HCEC 1CT (cell line): ENCODE measurements at regions not wholly inside any gene's neighbourhood (a gene's known extent, or its start where the extent isn't known, plus 50 kb on each side); places are given as distances from the start of the nearest gene placed in this dataset.
A peak's percentile ranks its signal among the peaks of the same experiment; 100 is the strongest.
"Not testable (repeated sequence)": the region's sequence is repeated elsewhere in the genome, so short reads cannot be mapped to it uniquely, and the experiment has no call there.

Experiments used
- DNase-seq: peaks from one replicate; pipeline ENCODE4 v3.0.0-alpha.2; 2017

DNA sequence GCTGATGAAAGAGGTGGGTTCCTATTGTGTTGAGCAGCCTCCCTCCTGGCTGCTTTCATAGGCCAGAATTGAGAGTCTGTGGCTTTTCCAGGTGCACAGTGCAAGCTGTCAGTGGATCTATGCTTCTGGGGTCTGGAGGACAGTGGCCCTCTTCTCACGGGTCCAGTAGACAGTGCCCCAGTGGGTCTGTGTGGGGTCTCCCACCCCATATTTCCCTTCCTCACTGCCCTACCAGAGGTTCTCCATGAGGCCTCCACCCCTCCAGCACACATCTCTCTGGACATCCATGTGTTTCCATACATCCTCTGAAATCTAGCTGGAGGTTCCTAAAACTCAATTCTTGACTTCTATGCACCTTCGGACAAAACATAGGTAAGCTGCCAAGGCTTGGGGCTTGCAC, 201.2 kb downstream of the FAM43A start:
- DNase-seq: no peak

DNA sequence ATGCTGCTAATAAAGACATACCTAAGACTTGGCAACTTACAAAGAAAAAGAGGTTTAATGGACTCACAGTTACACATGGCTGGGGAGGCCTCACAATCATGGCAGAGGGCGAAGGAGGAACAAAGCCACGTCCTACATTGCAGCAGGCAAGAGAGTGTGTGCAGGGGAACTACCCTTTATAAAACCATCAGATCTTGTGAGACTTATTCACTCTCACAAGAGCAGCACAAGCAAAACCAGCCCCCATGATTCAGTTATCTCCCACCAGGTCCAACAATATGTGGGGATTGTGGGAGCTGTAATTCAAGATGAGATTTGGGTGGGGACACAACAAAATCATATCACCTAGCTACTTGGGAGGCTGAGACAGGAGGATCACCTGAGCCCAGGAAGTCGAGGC, 202.4 kb downstream of the FAM43A start:
- not testable (repeated sequence) for DNase-seq

DNA sequence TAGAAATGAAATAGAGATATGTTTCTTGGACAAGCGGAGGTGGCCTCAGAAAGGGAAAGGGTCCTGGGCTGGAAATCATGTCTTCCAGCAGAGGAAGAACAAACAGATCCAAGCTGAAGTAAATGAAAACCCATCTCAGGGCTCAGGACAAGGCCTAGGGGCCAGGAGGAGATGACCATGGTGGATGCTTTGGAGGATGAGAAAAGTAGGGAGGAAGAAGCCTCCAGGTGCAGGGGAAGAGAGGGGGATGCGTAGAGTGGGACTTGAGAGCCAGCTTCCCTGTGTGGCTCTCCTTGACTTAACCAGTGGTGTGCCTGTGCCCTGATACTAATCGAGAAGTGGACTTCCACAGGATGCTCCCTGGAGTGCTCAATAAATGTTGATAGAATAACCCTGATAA, 203.2 kb downstream of the FAM43A start:
- no peak for DNase-seq

DNA sequence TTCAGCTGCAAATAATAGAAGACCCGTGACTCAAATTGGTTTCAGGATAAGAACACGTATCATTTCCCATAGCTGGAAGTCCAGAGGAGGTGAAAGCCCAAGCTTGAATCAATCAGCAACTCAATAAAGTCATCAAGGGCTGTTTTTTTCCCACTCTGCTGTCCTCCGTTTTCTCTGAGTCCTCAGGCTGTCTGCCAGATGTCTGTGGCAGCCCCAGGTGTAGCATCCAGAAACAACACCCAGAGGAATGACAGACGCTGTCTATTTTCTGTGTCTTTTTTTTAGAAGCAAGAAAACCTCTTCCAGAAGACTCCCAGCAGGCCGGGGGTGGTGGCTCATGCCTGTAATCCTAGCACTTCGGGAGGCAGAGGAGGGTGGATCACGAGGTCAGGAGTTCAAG, 204.4 kb downstream of the FAM43A start:
- DNase-seq: no peak

DNA sequence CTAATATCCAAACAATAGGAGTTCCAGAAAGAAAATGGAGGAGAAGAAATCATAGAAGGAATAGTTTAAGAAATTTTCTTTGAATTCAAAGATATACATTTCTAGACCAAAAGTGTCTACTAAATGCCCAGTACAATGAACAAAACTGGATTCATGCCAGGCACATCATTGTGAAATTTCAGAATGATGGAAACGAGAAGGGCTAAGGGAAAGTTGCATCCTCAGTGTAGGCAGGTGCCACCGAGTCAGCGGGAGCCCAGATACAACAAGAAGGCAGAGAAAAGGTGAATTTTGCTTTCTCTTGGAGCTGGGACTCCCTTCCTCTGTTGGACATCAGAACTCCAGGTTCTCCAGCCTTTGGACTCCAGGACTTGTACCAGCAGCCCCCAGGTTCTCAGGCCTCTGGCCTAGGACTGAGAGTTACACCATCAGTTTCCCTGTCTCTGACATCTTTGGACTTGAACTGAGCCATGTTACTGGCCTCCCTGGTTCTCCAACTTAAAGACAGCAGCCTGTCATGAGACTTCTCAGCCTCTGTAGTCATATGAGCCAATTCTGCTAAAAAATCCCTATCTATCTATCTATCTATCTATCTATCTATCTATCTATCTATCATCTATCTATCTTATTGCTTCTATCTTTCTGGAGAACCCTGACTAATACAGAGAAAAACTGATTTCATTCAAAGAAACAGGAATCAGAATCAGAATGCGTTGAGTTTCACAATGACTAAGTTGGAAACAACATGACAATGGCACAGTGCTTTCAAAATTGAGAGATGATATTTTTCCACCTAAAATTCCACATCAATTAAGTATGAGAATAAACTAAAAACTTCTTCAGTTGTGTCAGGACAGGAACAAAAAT, 207.7 kb downstream of the FAM43A start:
- no peak for DNase-seq

DNA sequence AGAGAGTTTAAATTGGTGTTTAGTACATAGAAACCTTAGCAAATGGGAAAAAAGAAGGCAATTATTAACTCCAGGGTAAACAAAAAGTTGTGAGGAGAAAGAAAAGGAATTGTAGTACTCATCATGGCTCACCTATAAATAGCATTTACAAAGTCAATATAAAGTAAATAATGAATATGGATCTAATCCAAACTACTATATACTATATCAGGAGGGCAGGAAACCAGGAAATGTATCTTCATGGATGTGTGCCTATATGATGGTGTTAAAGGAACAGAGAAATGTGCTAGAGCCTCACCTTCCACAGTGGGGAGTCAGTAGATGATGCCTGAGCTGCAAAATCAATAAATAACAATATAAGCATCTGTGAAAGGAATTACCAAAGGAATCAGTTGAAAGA, 208.9 kb downstream of the FAM43A start:
- no peak for DNase-seq

DNA sequence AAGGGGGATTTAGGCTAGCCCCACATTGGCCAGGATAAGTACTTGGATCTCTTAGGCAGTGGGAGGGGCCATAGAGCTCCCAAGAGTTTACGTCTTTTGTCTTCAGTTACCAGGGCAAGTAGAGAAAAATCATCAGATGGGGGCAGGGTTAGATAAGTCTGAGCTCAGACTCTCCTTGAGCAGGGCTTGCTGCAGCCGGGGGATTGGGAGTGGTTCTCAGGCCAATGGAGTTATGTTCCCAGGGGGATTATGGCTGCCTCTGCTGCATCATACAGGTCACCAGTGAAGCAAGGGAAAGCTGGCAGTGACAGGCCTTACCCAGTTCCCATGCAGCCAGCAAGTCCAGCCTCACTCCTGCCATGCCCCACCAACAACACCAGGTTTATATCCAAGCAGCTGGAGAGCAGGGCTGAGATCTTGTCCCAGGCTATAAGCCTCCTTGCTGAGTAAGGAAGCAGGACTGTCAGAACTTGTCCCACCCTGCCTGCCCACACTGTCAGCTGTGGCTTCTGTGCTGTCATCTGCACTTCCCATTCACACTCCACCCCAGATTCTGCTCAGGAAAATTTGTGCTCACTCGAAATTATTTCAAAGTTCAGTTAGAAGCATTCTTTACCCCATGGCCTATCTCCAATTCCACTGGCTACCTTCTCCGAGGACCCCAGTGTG, 215.3 kb downstream of the FAM43A start:
- DNase-seq: no peak

DNA sequence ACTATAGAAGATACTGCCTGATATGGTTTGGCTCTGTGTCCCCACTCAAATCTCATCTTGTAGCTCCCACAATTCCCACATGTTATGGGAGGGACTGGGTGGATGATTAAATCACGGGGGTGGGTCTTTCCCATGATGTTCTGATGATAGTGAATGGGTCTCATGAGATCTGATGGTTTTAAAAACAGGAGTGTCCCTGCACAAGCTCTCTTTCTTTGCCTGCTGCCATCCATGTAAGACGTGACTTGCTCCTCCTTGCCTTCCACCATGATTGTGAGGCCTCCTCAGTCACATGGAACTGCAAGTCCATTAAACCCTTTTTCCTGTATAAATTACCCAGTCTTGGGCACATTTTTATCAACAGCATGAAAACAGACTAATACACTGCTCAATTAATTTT, 217.8 kb downstream of the FAM43A start:
- DNase-seq: not testable (repeated sequence)

DNA sequence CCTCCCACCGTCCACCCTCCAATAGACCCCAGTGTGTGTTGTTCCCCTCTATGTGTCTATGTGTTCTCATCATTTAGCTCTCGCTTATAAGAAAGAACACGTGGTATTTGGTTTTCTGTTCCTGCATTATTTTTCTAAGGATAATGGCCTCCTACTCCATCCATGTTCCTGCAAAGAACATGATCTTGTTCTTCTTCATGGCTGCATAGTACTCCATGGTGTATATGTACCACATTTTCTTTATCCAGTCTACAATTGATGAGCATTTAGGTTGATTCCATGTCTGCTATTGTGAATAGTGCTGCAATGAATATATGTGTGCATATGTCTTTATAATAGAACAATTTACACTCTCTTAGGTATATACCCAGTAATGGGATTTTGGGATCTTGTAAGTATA, 219.3 kb downstream of the FAM43A start:
- DNase-seq: not testable (repeated sequence)

DNA sequence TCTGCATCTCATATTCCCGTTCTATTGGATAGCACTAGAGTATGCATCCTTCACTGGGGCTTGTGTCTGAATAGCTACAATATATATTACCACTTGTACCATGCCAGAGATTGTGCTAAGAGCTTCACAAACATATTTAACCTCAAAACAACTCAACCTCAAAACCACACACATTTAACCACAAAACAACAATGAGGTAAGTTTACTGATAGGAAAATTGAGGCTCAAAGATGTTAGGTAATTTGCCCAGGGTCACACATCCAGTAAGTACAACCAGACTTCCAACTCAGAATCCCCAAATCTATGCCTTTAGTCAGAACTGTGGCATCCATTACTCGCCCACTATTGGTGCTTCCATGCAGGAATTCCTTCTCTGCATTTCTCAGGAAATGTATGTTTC, 220.0 kb downstream of the FAM43A start:
- peak; percentile 11 for DNase-seq

DNA sequence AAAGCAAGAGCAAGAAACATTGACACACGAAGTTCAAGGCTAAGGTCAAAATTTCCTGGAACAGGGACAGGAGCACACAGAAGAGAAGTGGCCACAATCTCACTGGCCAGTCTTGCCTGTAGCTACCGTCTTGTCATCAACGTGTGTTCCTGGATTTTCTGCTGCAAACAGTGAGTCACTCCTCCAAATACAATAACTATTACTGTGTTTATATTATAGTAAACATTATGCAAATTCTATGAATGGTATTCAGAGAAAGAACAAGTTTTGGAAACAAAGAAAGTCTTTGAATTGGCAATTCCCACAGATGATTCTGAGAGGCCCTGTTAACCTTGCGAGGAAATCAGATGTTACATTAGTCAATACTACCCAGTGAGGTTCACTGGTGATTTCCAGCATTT, 220.5 kb downstream of the FAM43A start:
- DNase-seq: peak; percentile 31

DNA sequence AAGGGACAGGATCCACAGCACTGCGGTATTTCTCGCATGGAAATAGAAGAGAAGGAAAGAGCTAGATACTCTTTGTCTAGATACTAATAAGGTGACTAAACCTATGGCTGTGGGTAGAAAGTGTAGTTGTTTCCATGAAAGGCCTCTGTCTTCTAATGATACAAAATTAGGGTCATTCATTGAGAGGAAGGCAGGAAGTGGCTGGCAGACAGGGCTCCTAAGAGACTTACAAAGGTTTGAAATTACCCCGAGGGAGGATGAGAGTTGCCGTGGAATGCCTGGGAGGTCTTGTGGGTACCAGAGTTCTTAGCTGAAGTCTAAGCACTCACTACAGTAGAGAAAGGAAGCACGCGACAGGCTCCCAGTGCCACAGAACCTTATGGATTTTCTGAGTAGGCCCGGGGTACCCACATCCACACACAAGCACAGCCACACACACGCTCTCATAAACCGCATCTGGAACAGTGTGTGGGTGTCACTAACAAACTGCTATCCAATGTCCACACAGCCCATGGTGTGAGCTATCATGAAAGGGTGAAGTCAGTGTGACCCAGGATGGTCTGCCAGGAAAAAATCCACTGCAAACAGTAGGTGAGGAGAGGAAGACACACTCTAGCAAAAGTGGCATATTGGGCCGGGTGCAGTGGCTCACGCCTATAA, 221.4 kb downstream of the FAM43A start:
- DNase-seq: no peak

DNA sequence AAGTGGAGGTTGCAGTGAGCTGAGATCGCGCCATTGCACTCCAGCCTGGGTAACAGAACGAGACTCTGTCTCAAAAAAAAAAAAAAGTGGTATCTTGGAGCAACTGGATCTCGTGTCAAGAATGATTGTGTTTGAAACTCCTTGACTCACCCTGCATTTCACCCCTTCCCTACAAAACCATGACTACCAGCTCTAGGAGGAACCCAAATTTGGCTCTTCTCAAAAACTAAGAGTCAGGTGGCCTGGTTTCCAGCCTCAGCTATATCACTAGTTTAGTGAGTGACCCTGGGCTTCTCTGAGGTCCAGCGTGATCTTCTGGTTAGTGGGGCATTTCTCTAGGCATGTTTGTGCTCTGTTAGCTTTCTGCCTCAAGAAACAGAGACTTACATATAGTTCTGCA, 222.1 kb downstream of the FAM43A start:
- no peak for DNase-seq

DNA sequence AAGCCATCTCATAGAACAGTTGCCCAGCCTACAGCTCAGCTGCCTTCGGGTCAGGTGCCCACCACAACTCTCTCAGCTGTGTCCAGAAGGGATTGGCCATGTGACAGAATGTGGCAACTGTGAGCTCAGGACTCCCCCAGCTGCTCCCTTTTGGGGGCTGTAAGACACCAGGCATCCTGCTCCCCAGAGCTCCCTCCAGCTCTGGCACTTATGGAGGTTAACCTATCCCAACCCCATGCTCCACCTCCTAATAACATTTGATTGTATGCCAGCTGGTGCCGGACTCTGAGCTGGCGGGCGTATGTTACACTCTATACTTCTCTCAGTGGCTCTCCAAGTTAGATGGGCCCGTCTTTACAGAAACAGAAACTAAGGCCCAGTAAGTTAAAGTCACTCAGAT, 222.8 kb downstream of the FAM43A start:
- no peak for DNase-seq

DNA sequence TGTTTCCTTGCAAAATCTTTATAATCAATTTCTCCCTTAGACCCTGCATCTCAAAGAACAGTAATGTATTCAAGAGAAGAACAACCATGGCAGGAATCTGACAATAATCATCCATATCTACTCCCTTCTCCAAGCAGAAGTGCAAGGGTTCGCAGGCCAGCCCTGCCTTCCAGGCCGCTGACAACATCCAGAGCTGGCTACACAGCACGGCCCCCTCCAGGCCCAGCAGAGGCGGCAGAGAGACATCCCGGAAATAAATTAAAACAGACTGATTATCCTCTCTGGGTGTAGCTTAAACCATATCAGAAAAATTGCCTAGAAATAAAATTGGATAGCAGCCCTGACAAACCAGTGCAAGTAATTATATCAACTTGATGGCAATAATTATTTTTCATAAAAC, 223.3 kb downstream of the FAM43A start:
- DNase-seq: no peak

DNA sequence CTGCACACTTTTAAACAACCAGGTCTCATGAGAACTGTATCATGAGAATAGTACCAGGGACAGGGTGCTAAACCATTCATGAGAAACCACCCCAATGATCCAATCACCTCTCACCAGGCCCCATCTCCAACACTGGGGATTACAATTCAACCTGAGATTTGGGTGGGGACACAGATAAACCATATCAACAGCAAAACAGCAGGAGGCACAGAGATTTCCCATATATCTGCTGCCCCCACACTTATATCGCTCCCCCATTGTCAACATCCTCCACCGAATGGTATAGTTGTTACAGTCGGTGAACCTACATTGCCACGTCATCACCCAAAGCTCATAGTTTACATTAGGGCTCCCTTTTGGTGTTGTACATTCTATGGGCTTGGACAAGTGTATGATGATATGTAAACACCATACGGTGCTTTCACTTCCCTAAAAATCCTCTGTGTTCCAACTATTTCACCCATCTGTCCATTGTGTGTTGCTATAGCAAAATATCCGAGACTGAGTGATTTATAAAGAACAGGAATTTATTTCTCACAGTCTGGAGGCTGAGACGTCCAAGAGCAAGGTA, 224.8 kb downstream of the FAM43A start:
- DNase-seq: no peak

DNA sequence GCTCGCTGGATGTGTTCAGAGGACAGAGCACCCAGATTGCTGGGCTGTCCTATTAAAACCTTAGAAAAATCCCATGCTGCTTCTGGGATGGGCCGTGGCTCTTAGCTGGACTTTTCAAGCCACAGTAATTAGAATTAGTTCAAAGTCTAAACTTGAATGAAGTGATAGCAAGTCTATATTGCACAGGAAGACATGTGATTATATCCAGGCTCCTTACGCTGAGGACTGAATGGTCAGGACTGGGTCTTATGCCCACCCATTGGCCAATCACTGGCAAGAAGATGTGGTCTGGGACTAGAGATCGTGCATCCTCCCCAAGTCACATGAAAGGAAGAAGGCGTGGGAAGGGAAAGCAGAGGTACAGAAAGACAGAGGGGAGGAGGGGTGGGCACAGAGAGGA, 227.6 kb downstream of the FAM43A start:
- DNase-seq: no peak

DNA sequence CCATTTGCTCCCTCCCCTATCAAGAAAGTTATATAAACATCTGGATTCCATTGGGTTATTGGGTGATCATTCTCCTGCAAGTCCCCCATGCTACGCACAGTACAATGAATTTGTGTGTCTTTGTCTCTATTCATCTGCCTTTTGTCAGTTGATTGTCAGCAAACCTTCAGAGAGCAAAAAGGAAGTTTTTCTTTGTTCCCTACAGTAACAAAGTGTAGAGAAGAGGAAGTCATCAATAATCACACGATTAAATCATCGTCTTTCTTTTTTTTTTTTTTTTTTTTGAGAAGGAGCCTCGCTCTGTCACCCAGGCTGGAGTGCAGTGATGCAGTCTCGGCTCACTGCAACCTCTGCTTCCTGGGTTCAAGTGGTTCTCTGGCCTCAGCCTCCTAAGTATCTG, 239.2 kb downstream of the FAM43A start:
- DNase-seq: not testable (repeated sequence)

DNA sequence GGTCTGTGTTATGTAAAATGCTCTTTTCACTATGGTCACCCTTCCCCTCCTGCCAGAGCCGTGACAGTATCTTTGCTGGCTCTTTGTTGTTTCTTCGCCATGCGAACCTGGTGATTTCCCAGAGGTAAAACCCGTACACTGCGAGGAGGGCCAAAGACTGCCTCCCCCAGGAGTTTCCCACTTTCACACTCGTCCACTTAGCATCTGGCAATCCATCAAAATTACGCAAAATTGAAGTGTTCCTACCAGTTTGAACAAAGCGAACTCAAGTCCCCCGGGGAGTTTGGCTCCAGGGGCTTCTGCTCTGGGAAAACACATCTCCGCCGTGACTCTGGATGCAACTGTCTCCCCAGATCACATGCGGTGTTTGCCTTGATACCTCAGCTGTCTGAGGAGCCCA, 239.9 kb downstream of the FAM43A start:
- DNase-seq: no peak

DNA sequence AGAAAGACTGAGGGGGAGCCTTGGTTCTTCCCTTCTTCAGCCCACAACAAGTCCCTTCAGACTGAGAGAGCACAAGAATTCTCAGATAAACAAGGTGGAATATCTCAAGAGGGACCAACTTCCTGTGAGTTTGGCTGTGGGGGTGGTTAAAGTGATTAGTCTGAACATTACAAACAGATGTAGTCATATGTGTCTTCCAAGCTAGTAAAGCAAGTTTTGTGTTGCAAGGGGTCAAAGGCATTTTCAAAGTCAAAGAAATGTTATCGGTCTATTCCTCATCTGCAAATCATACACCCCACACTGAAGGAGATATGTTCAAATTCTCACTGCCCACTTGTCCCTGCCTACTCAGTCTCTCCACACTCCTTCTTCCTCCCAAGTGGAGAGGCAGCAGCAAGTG, 242.5 kb downstream of the FAM43A start:
- DNase-seq: peak; percentile 22

DNA sequence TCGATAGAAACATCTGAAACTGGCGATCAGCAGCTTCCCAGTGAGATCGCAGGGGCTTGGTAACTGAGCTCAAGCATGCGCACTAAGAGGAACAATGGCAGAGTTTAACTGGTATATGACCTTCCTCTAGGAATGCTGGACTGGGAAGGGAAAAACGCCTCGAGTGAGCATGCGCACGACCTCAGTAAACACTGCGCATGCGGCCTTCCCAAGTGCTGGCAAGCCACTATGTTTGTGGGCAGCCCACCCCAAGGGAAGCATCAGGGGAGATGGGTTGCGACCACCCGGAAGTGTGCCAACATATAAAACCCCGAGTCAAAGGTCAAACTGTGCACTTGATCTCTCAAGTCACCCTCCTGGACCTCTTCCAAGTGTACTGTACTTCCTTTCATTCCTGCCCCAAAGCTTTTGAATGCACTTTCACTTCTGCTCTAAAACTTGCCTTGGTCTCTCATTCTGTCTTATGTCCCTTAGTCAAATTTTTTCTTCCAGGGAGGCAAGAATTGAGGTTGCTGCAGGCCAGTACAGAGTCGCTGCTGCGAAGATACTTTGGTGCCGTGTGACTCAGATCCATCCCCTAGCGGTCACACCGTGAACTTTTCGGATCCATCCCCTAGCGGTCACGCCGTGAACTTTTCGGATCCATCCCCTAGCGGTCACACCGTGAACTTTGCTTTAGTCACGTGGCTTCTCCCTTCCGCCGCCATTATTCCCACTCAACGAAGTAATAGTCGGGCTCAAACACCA, 243.3 kb downstream of the FAM43A start:
- DNase-seq: no peak

DNA sequence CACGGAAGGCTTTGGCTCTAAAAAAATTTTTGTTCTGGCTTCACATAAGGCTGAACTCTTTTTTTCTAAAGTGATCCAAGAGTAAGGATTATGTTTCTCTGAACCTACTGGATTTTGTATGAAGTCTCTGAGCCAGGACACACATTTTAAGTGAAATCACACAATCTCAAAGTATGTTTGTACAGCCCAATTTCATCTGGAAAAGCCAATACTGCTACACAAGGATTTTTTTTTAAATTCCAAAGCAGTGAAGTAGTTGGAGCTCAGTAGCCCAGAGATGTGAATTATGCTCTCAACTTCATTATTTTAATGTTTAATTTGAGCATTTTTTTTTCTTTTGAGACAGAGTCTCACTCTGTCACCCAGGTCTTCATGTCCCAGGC, 243.9 kb downstream of the FAM43A start:
- DNase-seq: no peak
